ENCODE measurements at regions not wholly inside any gene's neighbourhood (a gene's known extent, or its start where the extent isn't known, plus 50 kb on each side); places are given as distances from the start of the nearest gene placed in this dataset.

DNA sequence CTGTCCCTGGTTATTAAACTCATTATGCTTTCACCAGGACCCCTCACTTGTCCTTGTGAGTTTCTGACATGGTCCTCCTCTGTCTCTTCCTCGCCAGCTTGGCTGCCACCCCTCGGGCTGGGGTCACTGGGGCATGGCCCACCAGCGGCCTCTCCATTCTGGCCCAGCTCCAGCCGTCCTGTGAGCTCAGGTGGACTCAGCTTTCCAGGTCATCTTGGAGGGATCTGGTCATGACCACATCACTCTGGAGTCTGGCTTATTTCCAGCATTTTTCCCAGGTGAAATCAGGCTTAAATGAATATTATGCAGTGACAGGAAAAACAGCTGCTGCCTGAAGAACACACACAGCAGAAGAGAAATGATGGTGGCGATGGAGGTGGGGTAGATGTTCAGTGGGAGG, 224.5 kb downstream of the ADAMTS15 start:
- no CpG with 5 or more reads among the region's 5 CpGs for WGBS (ENCODE audit: extremely low coverage, insufficient read length, low lambda C conversion rate)
- no peaks in the 10 kb centered on the region for H3K36me3 Mint-ChIP-seq (ENCODE audit: insufficient read depth in 1 of 3, low read depth in 3 of 3)
- H3K4me1 Mint-ChIP-seq = peaks cover 17 to 21% of the 10 kb centered on the region in 2 experiments
- H2BK12ac ChIP-seq (ENCODE audit: insufficient read length, low read depth, low read length) = no peak overlapping the region
- no peak overlapping the region for H3K27ac ChIP-seq (ENCODE audit: insufficient read length, low read depth, low read length)
- H2BK15ac ChIP-seq (ENCODE audit: low read depth, low read length) = no peak overlapping the region
- no peak overlapping the region for H3K9ac ChIP-seq (ENCODE audit: extremely low read depth, insufficient read length, low read length)
- H2AK5ac ChIP-seq (ENCODE audit: insufficient read length, low read length) = no peak overlapping the region
- no peak overlapping the region for H4K8ac ChIP-seq (replicated peaks; ENCODE audit: insufficient read length, low read depth, low read length)
- H3K27me3 ChIP-seq (ENCODE audit: insufficient read depth, low read length) = no peaks in the 10 kb centered on the region
- H3K9me3 ChIP-seq (ENCODE audit: control insufficient read depth, low read depth, low read length) = no peaks in the 10 kb centered on the region
- no peaks in the 10 kb centered on the region for H3K79me2 ChIP-seq (ENCODE audit: insufficient read depth, low read length)
- H3K79me1 ChIP-seq (ENCODE audit: insufficient read depth, low read depth, low read length, poor library complexity, severe bottlenecking) = no peaks in the 10 kb centered on the region
- H3K4ac ChIP-seq (ENCODE audit: low read depth, low read length) = no peak overlapping the region
- TF ChIP-seq CTCF (conservative IDR thresholded peaks at IDR 0.05) = no peak
- no peak overlapping the region for H3K18ac ChIP-seq (ENCODE audit: insufficient read length, low read depth, low read length)
- no peak overlapping the region for H4K91ac ChIP-seq (ENCODE audit: insufficient read length, low read depth, low read length)
- no peak overlapping the region for H3K14ac ChIP-seq (ENCODE audit: insufficient read depth, low read length)
- H3T11ph ChIP-seq (ENCODE audit: low read length) = no peak overlapping the region
- no peaks in the 10 kb centered on the region for H4K20me1 ChIP-seq (ENCODE audit: control insufficient read depth, insufficient read depth, insufficient read length)
- H3K27ac Mint-ChIP-seq = no peak overlapping the region
- H3K23me2 ChIP-seq (ENCODE audit: insufficient read length, low read depth, low read length, poor library complexity, severe bottlenecking) = no peaks in the 10 kb centered on the region
- H3K4me1 ChIP-seq (ENCODE audit: insufficient read depth, low read length) = no peaks in the 10 kb centered on the region
- no peak overlapping the region for H3K23ac ChIP-seq (ENCODE audit: insufficient read length, low read depth, low read length)
- no peak overlapping the region for H3K4me2 ChIP-seq (ENCODE audit: insufficient read depth, insufficient read length, low read length)
- DNase-seq = no peak
- no peak overlapping the region for H2BK5ac ChIP-seq (ENCODE audit: insufficient read length, low read length)
- H2BK120ac ChIP-seq (ENCODE audit: low read depth, low read length, poor library complexity, severe bottlenecking) = peak overlapping the region; percentile 53
- H3K9me3 Mint-ChIP-seq = peaks cover under 1% of the 10 kb centered on the region in 2 experiments; a peak in 2 of 5 replicates
- no peak overlapping the region for H4K5ac ChIP-seq (ENCODE audit: insufficient read length, low read depth, low read length)
- H3K56ac ChIP-seq (ENCODE audit: insufficient read length, low read depth, low read length) = no peak overlapping the region
- no peak overlapping the region for H3K4me3 Mint-ChIP-seq
- peaks cover 5% of the 10 kb centered on the region for H3K27me3 Mint-ChIP-seq (ENCODE audit: low read depth)
- no peak overlapping the region for H2BK20ac ChIP-seq (ENCODE audit: low read depth, low read length, poor library complexity, severe bottlenecking)
- no peak overlapping the region for H2AFZ ChIP-seq (ENCODE audit: low read length)

All from H9 (cell line).